H9 (cell line): ENCODE measurements at regions not wholly inside any gene's neighbourhood (a gene's known extent, or its start where the extent isn't known, plus 50 kb on each side); places are given as distances from the start of the nearest gene placed in this dataset.

ENCODE experiments used
- DNase-seq: peaks from one replicate; pipeline ENCODE4 v3.0.0-alpha.2; 2017
- H2AFZ ChIP-seq: one replicate; pipeline ENCODE4 v1.6.1; 2013; ENCODE audit warnings: mild to moderate bottlenecking, low read length, control low read depth, moderate library complexity
- H2AK5ac ChIP-seq: 2 replicates; pipeline ENCODE4 v1.6.1; 2013; ENCODE audit warnings: low read length, control low read depth, mixed read lengths; ENCODE audit not compliant: insufficient read length
- H2BK120ac ChIP-seq: one replicate; pipeline ENCODE4 v1.6.1; 2013; ENCODE audit warnings: low read depth, mild to moderate bottlenecking, low read length, control low read depth, inconsistent platforms; ENCODE audit not compliant: poor library complexity, severe bottlenecking
- H2BK12ac ChIP-seq: 2 replicates; pipeline ENCODE4 v1.6.1; 2013; ENCODE audit warnings: low read length, control low read depth, mixed read lengths, low read depth; ENCODE audit not compliant: insufficient read length
- H2BK15ac ChIP-seq: 2 replicates; pipeline ENCODE4 v1.6.1; 2013; ENCODE audit warnings: low read depth, low read length, control low read depth
- H2BK20ac ChIP-seq: one replicate; pipeline ENCODE4 v1.6.1; 2013; ENCODE audit warnings: low read depth, mild to moderate bottlenecking, low read length, control low read depth, inconsistent platforms; ENCODE audit not compliant: poor library complexity, severe bottlenecking
- H2BK5ac ChIP-seq: 2 replicates; pipeline ENCODE4 v1.6.1; 2013; ENCODE audit warnings: low read length, control low read depth, mixed read lengths; ENCODE audit not compliant: insufficient read length
- H3K14ac ChIP-seq: 2 replicates; pipeline ENCODE4 v1.6.1; 2013; ENCODE audit warnings: low read length, control low read depth; ENCODE audit not compliant: insufficient read depth
- H3K18ac ChIP-seq: 2 replicates; pipeline ENCODE4 v1.6.1; 2013; ENCODE audit warnings: low read depth, mild to moderate bottlenecking, mixed read lengths, low read length, control low read depth; ENCODE audit not compliant: insufficient read length
- H3K23ac ChIP-seq: 2 replicates; pipeline ENCODE4 v1.6.1; 2013; ENCODE audit warnings: low read length, control low read depth, mixed read lengths, low read depth; ENCODE audit not compliant: insufficient read length
- H3K23me2 ChIP-seq: 2 replicates; pipeline ENCODE4 v1.6.1; 2013; ENCODE audit warnings: low read depth, mild to moderate bottlenecking, mixed read lengths, low read length, control low read depth; ENCODE audit not compliant: insufficient read length, poor library complexity, severe bottlenecking
- H3K27ac ChIP-seq: 2 replicates; pipeline ENCODE4 v1.5.1; 2013; ENCODE audit warnings: low read length, control low read depth, mixed read lengths, low read depth; ENCODE audit not compliant: insufficient read length
- H3K27me3 ChIP-seq: 2 replicates; pipeline ENCODE4 v1.6.1; 2013; ENCODE audit warnings: low read length, control low read depth, inconsistent platforms; ENCODE audit not compliant: insufficient read depth
- H3K4ac ChIP-seq: 2 replicates; pipeline ENCODE4 v1.6.1; 2013; ENCODE audit warnings: low read depth, mild to moderate bottlenecking, control low read depth, inconsistent platforms, low read length, moderate library complexity
- H3K4me1 ChIP-seq: 2 replicates; pipeline ENCODE4 v1.6.1; 2013; ENCODE audit warnings: low read length, control low read depth, inconsistent platforms; ENCODE audit not compliant: insufficient read depth
- H3K4me2 ChIP-seq: 2 replicates; pipeline ENCODE4 v1.6.1; 2013; ENCODE audit warnings: low read length, control low read depth, mixed read lengths; ENCODE audit not compliant: insufficient read length, insufficient read depth
- H3K56ac ChIP-seq: 2 replicates; pipeline ENCODE4 v1.6.1; 2013; ENCODE audit warnings: low read depth, mild to moderate bottlenecking, mixed read lengths, low read length, control low read depth; ENCODE audit not compliant: insufficient read length
- H3K79me1 ChIP-seq: 2 replicates; pipeline ENCODE4 v1.6.1; 2013; ENCODE audit warnings: low read depth, mild to moderate bottlenecking, moderate library complexity, low read length, control low read depth, inconsistent platforms; ENCODE audit not compliant: insufficient read depth, poor library complexity, severe bottlenecking
- H3K79me2 ChIP-seq: 2 replicates; pipeline ENCODE4 v1.6.1; 2013; ENCODE audit warnings: low read length, control low read depth, inconsistent platforms; ENCODE audit not compliant: insufficient read depth
- H3K9ac ChIP-seq: 2 replicates; pipeline ENCODE4 v1.6.1; 2013; ENCODE audit warnings: low read length, control low read depth, mixed read lengths; ENCODE audit not compliant: insufficient read length; ENCODE audit errors: extremely low read depth
- H3K9me3 ChIP-seq: one replicate; pipeline ENCODE4 v1.6.1; 2013; ENCODE audit warnings: low read depth, low read length, inconsistent platforms; ENCODE audit not compliant: control insufficient read depth
- H3T11ph ChIP-seq: one replicate; pipeline ENCODE4 v1.6.1; 2013; ENCODE audit warnings: mild to moderate bottlenecking, low read length, control low read depth, inconsistent platforms
- H4K20me1 ChIP-seq: one replicate; pipeline ENCODE4 v1.6.1; 2013; ENCODE audit not compliant: control insufficient read depth, insufficient read length, insufficient read depth
- H4K5ac ChIP-seq: 2 replicates; pipeline ENCODE4 v1.6.1; 2013; ENCODE audit warnings: low read depth, mild to moderate bottlenecking, mixed read lengths, low read length, control low read depth; ENCODE audit not compliant: insufficient read length
- H4K8ac ChIP-seq: replicated peaks from 2 replicates; pipeline ENCODE4 v1.6.1; 2013; ENCODE audit warnings: low read length, control low read depth, mixed read lengths, low read depth; ENCODE audit not compliant: insufficient read length
- H4K91ac ChIP-seq: 2 replicates; pipeline ENCODE4 v1.6.1; 2013; ENCODE audit warnings: low read depth, mild to moderate bottlenecking, moderate library complexity, mixed read lengths, low read length, control low read depth; ENCODE audit not compliant: insufficient read length
- H3K27ac Mint-ChIP-seq, 3 experiments: 2 replicates in 2 of 3; 3 replicates in 1 of 3; pipeline ENCODE4 v1.8.0; 2020 to 2021; ENCODE audit warnings: mixed read lengths in 3 of 3, mild to moderate bottlenecking in 1 of 3, moderate library complexity in 1 of 3
- H3K27me3 Mint-ChIP-seq: 2 replicates; pipeline ENCODE4 v1.8.0; 2021; ENCODE audit warnings: low read depth, mild to moderate bottlenecking, moderate library complexity, mixed read lengths
- H3K36me3 Mint-ChIP-seq, 3 experiments: 2 replicates in 2 of 3; 3 replicates in 1 of 3; pipeline ENCODE4 v1.8.0; 2020 to 2021; ENCODE audit warnings: low read depth in 3 of 3, mixed read lengths in 3 of 3; ENCODE audit not compliant: insufficient read depth in 1 of 3
- H3K4me1 Mint-ChIP-seq, 2 experiments: 2 replicates each; pipeline ENCODE4 v1.8.0; 2020; ENCODE audit warnings: mixed read lengths in 2 of 2
- H3K4me3 Mint-ChIP-seq, 2 experiments: 2 replicates in 1 of 2; 3 replicates in 1 of 2; pipeline ENCODE4 v1.8.0; 2020 to 2021; ENCODE audit warnings: mild to moderate bottlenecking in 2 of 2, mixed read lengths in 2 of 2, moderate library complexity in 1 of 2
- H3K9me3 Mint-ChIP-seq, 2 experiments: 2 replicates in 1 of 2; 3 replicates in 1 of 2; pipeline ENCODE4 v1.8.0; 2020; ENCODE audit warnings: mild to moderate bottlenecking in 2 of 2, mixed read lengths in 2 of 2, moderate library complexity in 1 of 2
- CTCF ChIP-seq: fragments of 200-600 bp; sonication (generic); conservative IDR thresholded peaks from 3 replicates; pipeline ENCODE4 v1.8.0; 2021; ENCODE audit warnings: antibody characterized with exemption, mild to moderate bottlenecking
- WGBS: extraction: QIAGEN DNeasy Blood & Tissue Kit; methylation state at CpG from one replicate; pipeline ENCODE4 v1.1.7; 2013; ENCODE audit warnings: missing lambda C conversion rate, low lambda C conversion rate, mixed read lengths; ENCODE audit not compliant: insufficient read length; ENCODE audit errors: extremely low coverage; 5-methylcytosine and 5-hydroxymethylcytosine counted together

DNA sequence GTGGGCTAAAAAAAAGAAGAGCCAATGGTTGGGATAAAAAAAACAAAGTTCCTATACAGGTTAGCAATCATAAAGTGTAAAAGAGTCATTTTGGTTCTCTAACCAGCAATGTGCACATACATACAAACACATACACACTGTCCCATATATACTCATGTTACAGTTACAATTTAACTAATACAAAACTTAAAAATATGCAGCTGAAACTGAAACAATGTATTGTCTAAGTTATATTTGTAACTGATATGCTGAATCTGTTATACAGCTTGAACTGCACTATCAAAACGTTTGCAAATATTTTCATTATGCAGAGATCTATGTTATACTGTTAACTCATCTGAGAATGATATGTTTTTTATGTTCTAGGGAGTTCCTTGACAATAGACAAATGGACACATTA, 173.7 kb downstream of the KLF12 start:
- Histone ChIP-seq H2BK15ac (no peak overlapping the region), H3K14ac (no peak overlapping the region), H3K27me3 (no peaks in the 10 kb centered on the region), H2AFZ (no peak overlapping the region), H3K23me2 (no peaks in the 10 kb centered on the region), H3T11ph (no peak overlapping the region), H3K4me1 (no peaks in the 10 kb centered on the region), H4K5ac (no peak overlapping the region), H3K27ac (no peak overlapping the region), H2BK5ac (no peak overlapping the region), H3K9me3 (no peaks in the 10 kb centered on the region), H3K18ac (no peak overlapping the region), H2AK5ac (no peak overlapping the region), H4K91ac (no peak overlapping the region), H4K8ac (no peak overlapping the region), H3K56ac (no peak overlapping the region), H3K79me2 (no peaks in the 10 kb centered on the region), H3K23ac (no peak overlapping the region), H3K9ac (no peak overlapping the region), H2BK20ac (no peak overlapping the region), H4K20me1 (no peaks in the 10 kb centered on the region), H3K79me1 (no peaks in the 10 kb centered on the region), H3K4me2 (no peak overlapping the region), H2BK120ac (no peak overlapping the region), H3K4ac (no peak overlapping the region), H2BK12ac (no peak overlapping the region)
- H3K27me3 Mint-ChIP-seq, result no peaks in the 10 kb centered on the region
- no CpG with 5 or more reads among the region's 1 CpG for WGBS
- no peak for TF ChIP-seq CTCF
- peaks cover 0 to 3% of the 10 kb centered on the region in 2 experiments; a peak in 1 of 5 replicates for H3K9me3 Mint-ChIP-seq
- no peak overlapping the region for H3K27ac Mint-ChIP-seq
- peaks cover 0 to 12% (median 0%) of the 10 kb centered on the region in 3 experiments; a peak in 3 of 7 replicates for H3K36me3 Mint-ChIP-seq
- 0 out of 4 replicates have a peak, but pooled peaks cover 0 to 2% of the 10 kb centered on the region in 2 experiments for H3K4me1 Mint-ChIP-seq
- DNase-seq, result no peak
- no peak overlapping the region for H3K4me3 Mint-ChIP-seq
